Sigmoid colon (tissue), 4 donors: ENCODE measurements at regions not wholly inside any gene's neighbourhood (a gene's known extent, or its start where the extent isn't known, plus 50 kb on each side); places are given as distances from the start of the nearest gene placed in this dataset.

Experiments
- POLR2A ChIP-seq, 2 donors: fragments of 450-650 bp; IDR thresholded peaks; one replicate each; pipeline ENCODE4 v1.6.1; 2016; ENCODE audit warnings: antibody characterized with exemption in 2 of 2, mild to moderate bottlenecking in 2 of 2, moderate library complexity in 2 of 2
- POLR2AphosphoS5 ChIP-seq, 4 donors: sonication (generic); formaldehyde crosslinking; IDR thresholded peaks; one replicate each; pipeline ENCODE4 v1.6.1; 2017; ENCODE audit warnings: antibody characterized with exemption in 4 of 4
- TF ChIP-seq, protein P1 (sequence below), 4 experiments: fragments of 450-650 bp in 3 of 4; fragments of 200-600 bp in 1 of 4; IDR thresholded peaks; one replicate each; pipeline ENCODE4 v1.5.1; 2016 to 2019; ENCODE audit warnings: antibody characterized with exemption in 4 of 4, mild to moderate bottlenecking in 3 of 4, moderate library complexity in 2 of 4

GRCh38 chr9:17878810-17879370 lies 300.0 kb downstream of the SH3GL2 start:
- TF ChIP-seq POLR2AphosphoS5 (IDR thresholded peaks at IDR 0.05), result no peak
- TF ChIP-seq, protein P1, sequence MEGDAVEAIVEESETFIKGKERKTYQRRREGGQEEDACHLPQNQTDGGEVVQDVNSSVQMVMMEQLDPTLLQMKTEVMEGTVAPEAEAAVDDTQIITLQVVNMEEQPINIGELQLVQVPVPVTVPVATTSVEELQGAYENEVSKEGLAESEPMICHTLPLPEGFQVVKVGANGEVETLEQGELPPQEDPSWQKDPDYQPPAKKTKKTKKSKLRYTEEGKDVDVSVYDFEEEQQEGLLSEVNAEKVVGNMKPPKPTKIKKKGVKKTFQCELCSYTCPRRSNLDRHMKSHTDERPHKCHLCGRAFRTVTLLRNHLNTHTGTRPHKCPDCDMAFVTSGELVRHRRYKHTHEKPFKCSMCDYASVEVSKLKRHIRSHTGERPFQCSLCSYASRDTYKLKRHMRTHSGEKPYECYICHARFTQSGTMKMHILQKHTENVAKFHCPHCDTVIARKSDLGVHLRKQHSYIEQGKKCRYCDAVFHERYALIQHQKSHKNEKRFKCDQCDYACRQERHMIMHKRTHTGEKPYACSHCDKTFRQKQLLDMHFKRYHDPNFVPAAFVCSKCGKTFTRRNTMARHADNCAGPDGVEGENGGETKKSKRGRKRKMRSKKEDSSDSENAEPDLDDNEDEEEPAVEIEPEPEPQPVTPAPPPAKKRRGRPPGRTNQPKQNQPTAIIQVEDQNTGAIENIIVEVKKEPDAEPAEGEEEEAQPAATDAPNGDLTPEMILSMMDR (IDR thresholded peaks at IDR 0.05), result no peak
- TF ChIP-seq POLR2A (IDR thresholded peaks at IDR 0.05), result no peak
